ENCODE measurements at regions not wholly inside any gene's neighbourhood (a gene's known extent, or its start where the extent isn't known, plus 50 kb on each side); places are given as distances from the start of the nearest gene placed in this dataset.

GRCh38 chr18:11408555-11409065 is 200.8 kb upstream of the SLC35G4 start:
- TF ChIP-seq, protein P1, sequence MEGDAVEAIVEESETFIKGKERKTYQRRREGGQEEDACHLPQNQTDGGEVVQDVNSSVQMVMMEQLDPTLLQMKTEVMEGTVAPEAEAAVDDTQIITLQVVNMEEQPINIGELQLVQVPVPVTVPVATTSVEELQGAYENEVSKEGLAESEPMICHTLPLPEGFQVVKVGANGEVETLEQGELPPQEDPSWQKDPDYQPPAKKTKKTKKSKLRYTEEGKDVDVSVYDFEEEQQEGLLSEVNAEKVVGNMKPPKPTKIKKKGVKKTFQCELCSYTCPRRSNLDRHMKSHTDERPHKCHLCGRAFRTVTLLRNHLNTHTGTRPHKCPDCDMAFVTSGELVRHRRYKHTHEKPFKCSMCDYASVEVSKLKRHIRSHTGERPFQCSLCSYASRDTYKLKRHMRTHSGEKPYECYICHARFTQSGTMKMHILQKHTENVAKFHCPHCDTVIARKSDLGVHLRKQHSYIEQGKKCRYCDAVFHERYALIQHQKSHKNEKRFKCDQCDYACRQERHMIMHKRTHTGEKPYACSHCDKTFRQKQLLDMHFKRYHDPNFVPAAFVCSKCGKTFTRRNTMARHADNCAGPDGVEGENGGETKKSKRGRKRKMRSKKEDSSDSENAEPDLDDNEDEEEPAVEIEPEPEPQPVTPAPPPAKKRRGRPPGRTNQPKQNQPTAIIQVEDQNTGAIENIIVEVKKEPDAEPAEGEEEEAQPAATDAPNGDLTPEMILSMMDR (IDR thresholded peaks at IDR 0.05) = no peak
- TF ChIP-seq POLR2A (IDR thresholded peaks at IDR 0.05) = no peak

Measured in thyroid gland (tissue), 4 donors.